Fibroblast of pulmonary artery (primary cell): ENCODE measurements at regions not wholly inside any gene's neighbourhood (a gene's known extent, or its start where the extent isn't known, plus 50 kb on each side); places are given as distances from the start of the nearest gene placed in this dataset.

Experiments used
- DNase-seq: peaks from one replicate; pipeline ENCODE4 v3.0.0-alpha.2; 2010; ENCODE audit warnings: low read depth
- H3K4me3 ChIP-seq: replicated peaks from 2 replicates; pipeline ENCODE4 v1.5.1; 2011; ENCODE audit warnings: low read depth, mild to moderate bottlenecking, control low read depth, low read length, moderate library complexity
- CTCF ChIP-seq: IDR thresholded peaks from 2 replicates; pipeline ENCODE4 v1.5.1; 2011; ENCODE audit warnings: mild to moderate bottlenecking, control low read depth, low read length, inconsistent platforms; ENCODE audit errors: missing control alignments

GRCh38 chr3:193954752-193955151 lies 181.2 kb upstream of the HES1 start:
- no peak for DNase-seq
- no peak for TF ChIP-seq CTCF
- H3K4me3 ChIP-seq, result no peak overlapping the region

GRCh38 chr3:193955719-193956118 lies 180.2 kb upstream of the HES1 start:
- no peak for DNase-seq
- no peak overlapping the region for H3K4me3 ChIP-seq
- TF ChIP-seq CTCF, result no peak

- TF ChIP-seq CTCF, result no peak
- H3K4me3 ChIP-seq, result no peak overlapping the region
- DNase-seq, result no peak
Measured at GRCh38 chr3:193959861-193960260, 176.1 kb upstream of the HES1 start.

GRCh38 chr3:193960487-193961274 lies 175.3 kb upstream of the HES1 start:
- no peak for TF ChIP-seq CTCF
- no peak for DNase-seq
- H3K4me3 ChIP-seq, result no peak overlapping the region

GRCh38 chr3:193962986-193963685 lies 172.8 kb upstream of the HES1 start:
- no peak for DNase-seq
- no peak overlapping the region for H3K4me3 ChIP-seq
- no peak for TF ChIP-seq CTCF

GRCh38 chr3:193963808-193964516 lies 172.0 kb upstream of the HES1 start:
- no peak overlapping the region for H3K4me3 ChIP-seq
- DNase-seq, result no peak
- no peak for TF ChIP-seq CTCF
